LNCaP clone FGC (cell line): ENCODE measurements at regions not wholly inside any gene's neighbourhood (a gene's known extent, or its start where the extent isn't known, plus 50 kb on each side); places are given as distances from the start of the nearest gene placed in this dataset.

ENCODE experiments used
- DNase-seq: peaks from one replicate; pipeline ENCODE4 v3.0.0-alpha.2; 2011; ENCODE audit warnings: low read depth
- H3K4me3 ChIP-seq: 2 replicates; pipeline ENCODE4 v1.5.1; 2011; ENCODE audit warnings: mild to moderate bottlenecking, low read depth, low read length, control low read depth
- TF ChIP-seq, protein P1 (sequence below): IDR thresholded peaks from 2 replicates; pipeline ENCODE4 v1.5.1; 2012; ENCODE audit warnings: mild to moderate bottlenecking; ENCODE audit not compliant: control insufficient read depth, insufficient read depth; ENCODE audit errors: extremely low read depth

DNA sequence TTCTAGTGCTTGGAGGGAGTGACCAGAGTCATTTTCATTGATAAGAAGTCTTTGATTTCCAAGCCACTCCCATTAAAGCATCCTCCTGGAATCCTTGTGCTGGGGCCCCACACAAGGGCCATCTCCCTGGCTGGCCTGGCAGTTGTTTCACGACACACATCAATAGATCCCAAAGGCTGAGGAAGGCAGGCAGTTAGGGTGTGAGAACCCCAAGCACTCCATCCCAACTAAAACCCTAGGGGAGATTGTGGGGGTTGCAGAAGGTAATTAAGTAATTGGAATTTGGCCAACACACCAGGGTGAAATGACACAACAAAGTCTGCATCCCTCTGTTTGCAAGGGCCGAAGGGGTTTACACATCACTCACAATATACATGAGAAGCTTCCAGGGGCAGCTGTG, 578.1 kb upstream of the SYT4 start:
- TF ChIP-seq, protein P1, sequence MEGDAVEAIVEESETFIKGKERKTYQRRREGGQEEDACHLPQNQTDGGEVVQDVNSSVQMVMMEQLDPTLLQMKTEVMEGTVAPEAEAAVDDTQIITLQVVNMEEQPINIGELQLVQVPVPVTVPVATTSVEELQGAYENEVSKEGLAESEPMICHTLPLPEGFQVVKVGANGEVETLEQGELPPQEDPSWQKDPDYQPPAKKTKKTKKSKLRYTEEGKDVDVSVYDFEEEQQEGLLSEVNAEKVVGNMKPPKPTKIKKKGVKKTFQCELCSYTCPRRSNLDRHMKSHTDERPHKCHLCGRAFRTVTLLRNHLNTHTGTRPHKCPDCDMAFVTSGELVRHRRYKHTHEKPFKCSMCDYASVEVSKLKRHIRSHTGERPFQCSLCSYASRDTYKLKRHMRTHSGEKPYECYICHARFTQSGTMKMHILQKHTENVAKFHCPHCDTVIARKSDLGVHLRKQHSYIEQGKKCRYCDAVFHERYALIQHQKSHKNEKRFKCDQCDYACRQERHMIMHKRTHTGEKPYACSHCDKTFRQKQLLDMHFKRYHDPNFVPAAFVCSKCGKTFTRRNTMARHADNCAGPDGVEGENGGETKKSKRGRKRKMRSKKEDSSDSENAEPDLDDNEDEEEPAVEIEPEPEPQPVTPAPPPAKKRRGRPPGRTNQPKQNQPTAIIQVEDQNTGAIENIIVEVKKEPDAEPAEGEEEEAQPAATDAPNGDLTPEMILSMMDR: no peak
- DNase-seq: no peak
- no peak overlapping the region for H3K4me3 ChIP-seq

DNA sequence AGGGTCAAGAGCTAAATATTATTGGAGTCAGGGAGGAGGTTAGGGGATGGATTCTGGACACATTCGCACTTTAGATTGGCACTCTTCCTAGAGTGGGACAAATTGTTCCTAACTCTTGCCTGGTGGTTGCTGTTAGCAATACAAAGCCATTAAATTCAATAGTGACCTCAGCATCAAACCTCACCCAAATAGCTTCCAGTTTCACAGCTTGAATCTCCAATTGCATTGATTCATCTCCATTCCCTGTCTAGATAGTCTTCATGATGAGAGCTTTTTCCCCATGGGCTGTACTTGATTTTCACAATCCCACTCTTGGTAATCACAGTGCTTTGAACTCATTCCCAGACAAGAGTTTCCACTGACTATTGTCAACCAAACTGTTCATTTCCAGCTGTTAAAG, 585.9 kb upstream of the SYT4 start:
- TF ChIP-seq, protein P1: no peak
- DNase-seq: no peak
- H3K4me3 ChIP-seq: no peak overlapping the region

DNA sequence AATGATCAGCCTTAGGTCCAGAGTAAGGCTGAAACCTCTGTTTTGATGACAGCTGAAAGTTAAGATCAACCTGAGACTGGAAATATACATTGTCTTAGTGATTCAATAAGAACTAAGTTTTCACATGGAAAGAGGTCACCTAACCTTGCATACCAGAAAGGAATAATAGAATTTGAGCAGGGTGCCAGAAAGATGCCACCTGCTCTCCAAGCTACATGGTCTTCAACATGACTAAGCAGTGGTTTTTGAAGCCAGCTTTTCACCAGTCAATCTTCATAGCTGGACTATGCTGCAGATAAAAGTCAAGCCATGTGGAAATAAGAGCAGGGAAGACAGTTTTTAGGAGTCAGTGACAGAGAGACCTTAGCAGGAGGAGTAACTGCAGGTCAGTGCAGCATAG, 589.4 kb upstream of the SYT4 start:
- no peak overlapping the region for H3K4me3 ChIP-seq
- no peak for DNase-seq
- TF ChIP-seq, protein P1: no peak

DNA sequence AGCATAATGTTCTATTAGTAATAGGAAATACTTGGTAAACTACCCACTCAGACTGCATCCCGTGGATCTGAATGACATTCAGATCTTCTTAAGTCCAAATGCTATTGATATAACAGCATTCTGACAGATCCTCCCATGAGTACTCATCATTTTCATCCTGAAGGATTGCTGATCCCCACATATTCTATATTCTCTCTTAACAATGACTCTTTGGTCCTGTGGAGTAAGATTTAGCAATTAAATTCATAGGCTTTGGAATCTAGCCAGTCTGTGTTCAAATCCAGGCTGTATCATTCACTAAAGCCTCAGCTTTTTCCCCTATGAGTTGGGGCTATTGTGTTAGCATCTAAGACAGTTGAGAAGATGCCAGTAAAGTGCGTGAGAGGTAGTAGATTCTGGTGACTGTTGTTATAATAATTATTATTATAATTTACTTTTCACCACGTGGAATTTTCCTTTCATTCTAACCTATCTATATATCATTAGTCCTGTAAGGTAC, 591.3 kb upstream of the SYT4 start:
- TF ChIP-seq, protein P1: no peak
- no peak overlapping the region for H3K4me3 ChIP-seq
- DNase-seq: no peak

DNA sequence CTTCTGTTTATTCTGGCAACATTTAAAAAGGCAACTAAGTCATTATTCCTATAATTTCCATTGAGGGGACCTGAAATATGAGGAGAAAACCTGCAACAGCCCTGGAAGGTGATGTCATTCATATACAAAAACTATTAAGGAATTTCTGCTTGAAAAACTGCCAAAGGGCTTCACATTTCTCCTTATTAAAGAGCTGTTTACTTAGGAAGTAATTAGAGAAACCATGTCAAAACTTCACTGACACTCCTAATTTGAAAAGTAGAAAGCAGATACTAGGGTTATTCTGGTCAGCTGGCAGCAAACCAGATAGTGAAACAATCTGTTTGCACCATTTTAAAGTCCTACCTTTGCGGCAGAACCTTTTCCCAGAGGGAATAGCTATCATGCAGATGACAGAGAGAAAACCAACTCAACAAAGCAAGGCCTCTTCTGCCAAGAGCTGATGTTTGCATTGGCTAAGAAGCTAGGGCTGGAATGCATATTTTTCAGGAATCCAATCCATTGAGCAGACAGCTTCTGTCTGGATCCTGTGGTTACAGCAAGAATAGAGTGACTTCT, 592.2 kb upstream of the SYT4 start:
- H3K4me3 ChIP-seq: no peak overlapping the region
- TF ChIP-seq, protein P1: no peak
- DNase-seq: no peak

DNA sequence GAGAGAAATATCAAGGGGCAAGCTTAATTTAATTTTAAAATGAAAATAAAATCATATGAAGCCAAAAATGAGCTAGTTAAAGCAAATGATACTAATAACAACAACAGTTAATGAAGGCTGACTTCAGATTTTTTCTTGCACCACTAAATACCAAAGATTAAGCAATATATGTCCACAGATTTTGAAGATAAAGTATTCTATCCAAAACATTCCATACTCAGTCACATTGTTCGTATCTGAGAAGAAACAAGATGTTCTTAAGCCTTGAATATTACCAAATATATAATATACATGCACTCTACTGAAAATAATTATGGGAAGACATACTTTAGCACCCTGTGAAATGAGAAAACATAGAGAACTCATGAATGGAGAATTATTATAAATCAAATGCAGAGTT, 593.3 kb upstream of the SYT4 start:
- DNase-seq: no peak
- TF ChIP-seq, protein P1: no peak
- H3K4me3 ChIP-seq: no peak overlapping the region

DNA sequence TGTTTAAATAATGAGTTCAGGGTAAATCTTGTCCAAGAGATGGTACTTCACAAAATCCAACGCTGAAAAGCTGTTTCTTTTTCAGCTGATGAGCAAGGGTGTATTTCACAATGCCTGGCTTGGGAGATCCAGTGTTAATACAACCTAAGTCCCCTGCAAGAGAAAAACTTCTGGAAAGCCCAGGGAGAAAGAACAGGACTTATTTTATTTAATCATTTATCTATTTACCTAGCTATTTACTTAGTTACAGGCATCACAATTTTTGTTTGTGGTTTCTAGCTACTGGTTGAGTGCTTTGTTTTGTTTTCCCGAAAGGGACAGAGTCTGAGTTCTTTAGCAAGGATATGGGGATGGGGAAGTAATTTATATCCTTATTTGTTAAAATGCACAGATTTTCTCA, 598.2 kb upstream of the SYT4 start:
- no peak overlapping the region for H3K4me3 ChIP-seq
- TF ChIP-seq, protein P1: no peak
- DNase-seq: no peak
